ENCODE measurements at regions not wholly inside any gene's neighbourhood (a gene's known extent, or its start where the extent isn't known, plus 50 kb on each side); places are given as distances from the start of the nearest gene placed in this dataset.

DNA sequence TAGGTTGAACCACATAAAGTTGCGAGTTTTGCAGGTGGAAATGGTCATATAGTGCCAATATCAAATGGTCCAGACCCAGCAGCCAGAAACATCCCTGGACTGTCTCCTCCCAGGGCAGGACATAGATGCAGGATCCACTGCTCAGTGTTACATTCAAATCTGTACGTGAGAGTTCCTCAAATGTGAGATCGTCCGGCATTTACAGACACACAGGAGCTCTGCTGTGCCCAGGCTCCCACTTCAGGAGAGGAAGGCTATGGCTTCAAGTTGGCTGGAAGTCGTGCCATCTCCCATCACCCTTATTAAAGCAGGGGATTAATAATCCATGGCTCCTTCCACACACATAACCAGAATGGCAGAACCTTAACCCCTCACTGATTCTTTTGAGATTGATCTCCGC, 688.2 kb upstream of the HS6ST1 start:
- Mint-ChIP-seq H3K27ac (ENCODE audit: unreplicated experiment) (no peak overlapping the region), H3K4me1 (ENCODE audit: low read depth, unreplicated experiment) (no peaks in the 10 kb centered on the region), H3K4me3 (ENCODE audit: unreplicated experiment) (no peak overlapping the region), H3K27me3 (ENCODE audit: insufficient read depth, unreplicated experiment) (peaks cover 28% of the 10 kb centered on the region), H3K9me3 (ENCODE audit: unreplicated experiment) (no peaks in the 10 kb centered on the region), H3K36me3 (ENCODE audit: insufficient read depth, unreplicated experiment) (no peaks in the 10 kb centered on the region)
- no peaks in the 10 kb centered on the region for H3K27me3 ChIP-seq (replicated peaks; ENCODE audit: control insufficient read depth, insufficient read depth, low read length)
- H3K36me3 ChIP-seq (ENCODE audit: control insufficient read depth, insufficient read depth, low read length): no peaks in the 10 kb centered on the region
- CTCF ChIA-PET: no interaction called here
- intact Hi-C loops (cut with micrococcal nuclease; ENCODE audit: unreplicated experiment): no loop called here
- TF ChIP-seq, protein P1, sequence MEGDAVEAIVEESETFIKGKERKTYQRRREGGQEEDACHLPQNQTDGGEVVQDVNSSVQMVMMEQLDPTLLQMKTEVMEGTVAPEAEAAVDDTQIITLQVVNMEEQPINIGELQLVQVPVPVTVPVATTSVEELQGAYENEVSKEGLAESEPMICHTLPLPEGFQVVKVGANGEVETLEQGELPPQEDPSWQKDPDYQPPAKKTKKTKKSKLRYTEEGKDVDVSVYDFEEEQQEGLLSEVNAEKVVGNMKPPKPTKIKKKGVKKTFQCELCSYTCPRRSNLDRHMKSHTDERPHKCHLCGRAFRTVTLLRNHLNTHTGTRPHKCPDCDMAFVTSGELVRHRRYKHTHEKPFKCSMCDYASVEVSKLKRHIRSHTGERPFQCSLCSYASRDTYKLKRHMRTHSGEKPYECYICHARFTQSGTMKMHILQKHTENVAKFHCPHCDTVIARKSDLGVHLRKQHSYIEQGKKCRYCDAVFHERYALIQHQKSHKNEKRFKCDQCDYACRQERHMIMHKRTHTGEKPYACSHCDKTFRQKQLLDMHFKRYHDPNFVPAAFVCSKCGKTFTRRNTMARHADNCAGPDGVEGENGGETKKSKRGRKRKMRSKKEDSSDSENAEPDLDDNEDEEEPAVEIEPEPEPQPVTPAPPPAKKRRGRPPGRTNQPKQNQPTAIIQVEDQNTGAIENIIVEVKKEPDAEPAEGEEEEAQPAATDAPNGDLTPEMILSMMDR (IDR thresholded peaks at IDR 0.05; ENCODE audit: insufficient read depth in 1 of 2, low read depth in 1 of 2, low read length in 1 of 2, severe bottlenecking in 1 of 2, unreplicated experiment in 1 of 2): no peak
- H3K4me3 ChIP-seq (ENCODE audit: low read depth, low read length): no peak overlapping the region
- H3K9me3 ChIP-seq: no peaks in the 10 kb centered on the region
- H3K4me1 ChIP-seq: no peaks in the 10 kb centered on the region
- no peak for DNase-seq
- POLR2A ChIA-PET: no interaction called here
- BruUV-seq (replicated peaks): no TSS peak

DNA sequence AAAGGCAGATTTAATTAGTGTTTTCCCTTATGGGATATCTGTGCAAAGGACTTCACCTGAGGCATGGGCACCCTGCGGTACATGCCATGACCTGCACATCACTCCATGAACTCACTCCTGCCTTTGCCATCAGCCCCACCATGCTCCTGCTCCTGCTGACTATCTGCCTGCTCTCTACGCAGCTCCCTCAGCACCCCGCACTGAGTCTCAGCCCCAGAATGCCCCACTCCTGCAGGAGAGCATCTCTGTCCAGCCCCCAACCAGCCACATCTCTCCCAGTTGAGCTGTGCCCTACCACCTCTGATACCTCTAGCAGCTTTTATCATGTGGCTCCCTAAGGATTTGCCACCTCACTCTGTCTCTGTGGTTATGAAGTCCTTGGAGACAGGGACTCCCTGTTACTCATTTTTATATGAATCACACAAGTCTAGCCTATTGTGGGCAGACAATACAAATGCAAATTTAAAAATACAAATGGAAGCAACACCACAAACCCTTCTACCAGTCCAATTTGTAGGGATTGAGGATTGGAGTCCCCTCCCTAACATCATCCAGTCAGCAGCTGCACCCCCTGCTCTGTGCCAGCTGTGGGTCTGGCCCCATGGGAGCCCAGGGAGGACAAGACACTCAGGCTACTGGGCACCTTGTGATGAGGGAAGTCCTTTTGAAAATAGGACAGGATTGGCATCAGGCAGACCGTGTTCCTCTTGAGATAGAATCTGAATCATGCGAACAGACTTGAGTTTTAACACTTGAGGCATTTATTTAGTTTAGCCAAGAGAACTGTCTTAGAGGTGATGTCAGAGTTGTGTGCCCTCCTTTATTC, 689.6 kb upstream of the HS6ST1 start:
- BruUV-seq (replicated peaks): no TSS peak
- no peaks in the 10 kb centered on the region for H3K4me1 ChIP-seq
- no peaks in the 10 kb centered on the region for H3K36me3 Mint-ChIP-seq (ENCODE audit: insufficient read depth, unreplicated experiment)
- no peak for DNase-seq
- H3K36me3 ChIP-seq (ENCODE audit: control insufficient read depth, insufficient read depth, low read length): no peaks in the 10 kb centered on the region
- H3K9me3 Mint-ChIP-seq (ENCODE audit: unreplicated experiment): no peaks in the 10 kb centered on the region
- no peaks in the 10 kb centered on the region for H3K4me1 Mint-ChIP-seq (ENCODE audit: low read depth, unreplicated experiment)
- H3K27me3 ChIP-seq (replicated peaks; ENCODE audit: control insufficient read depth, insufficient read depth, low read length): no peaks in the 10 kb centered on the region
- CTCF ChIA-PET: no interaction called here
- POLR2A ChIA-PET: no interaction called here
- intact Hi-C loops (cut with micrococcal nuclease; ENCODE audit: unreplicated experiment): no loop called here
- no peak overlapping the region for H3K4me3 Mint-ChIP-seq (ENCODE audit: unreplicated experiment)
- no peak overlapping the region for H3K27ac Mint-ChIP-seq (ENCODE audit: unreplicated experiment)
- TF ChIP-seq, protein P1 (IDR thresholded peaks at IDR 0.05; ENCODE audit: insufficient read depth in 1 of 2, low read depth in 1 of 2, low read length in 1 of 2, severe bottlenecking in 1 of 2, unreplicated experiment in 1 of 2): no peak
- peaks cover 24% of the 10 kb centered on the region for H3K27me3 Mint-ChIP-seq (ENCODE audit: insufficient read depth, unreplicated experiment)
- H3K4me3 ChIP-seq (ENCODE audit: low read depth, low read length): no peak overlapping the region
- no peaks in the 10 kb centered on the region for H3K9me3 ChIP-seq

GRCh38 chr2:129008881-129009554, 690.4 kb upstream of the HS6ST1 start:
- Mint-ChIP-seq H3K4me1 (ENCODE audit: low read depth, unreplicated experiment) (no peaks in the 10 kb centered on the region), H3K9me3 (ENCODE audit: unreplicated experiment) (no peaks in the 10 kb centered on the region), H3K27me3 (ENCODE audit: insufficient read depth, unreplicated experiment) (peaks cover 24% of the 10 kb centered on the region), H3K4me3 (ENCODE audit: unreplicated experiment) (no peak overlapping the region), H3K36me3 (ENCODE audit: insufficient read depth, unreplicated experiment) (no peaks in the 10 kb centered on the region), H3K27ac (ENCODE audit: unreplicated experiment) (no peak overlapping the region)
- POLR2A ChIA-PET: no interaction called here
- no peaks in the 10 kb centered on the region for H3K4me1 ChIP-seq
- no peak for DNase-seq
- intact Hi-C loops (cut with micrococcal nuclease; ENCODE audit: unreplicated experiment): no loop called here
- CTCF ChIA-PET: no interaction called here
- TF ChIP-seq, protein P1 (IDR thresholded peaks at IDR 0.05; ENCODE audit: insufficient read depth in 1 of 2, low read depth in 1 of 2, low read length in 1 of 2, severe bottlenecking in 1 of 2, unreplicated experiment in 1 of 2): no peak
- no peaks in the 10 kb centered on the region for H3K9me3 ChIP-seq
- BruUV-seq (replicated peaks): no TSS peak
- H3K4me3 ChIP-seq (ENCODE audit: low read depth, low read length): no peak overlapping the region
- no peaks in the 10 kb centered on the region for H3K36me3 ChIP-seq (ENCODE audit: control insufficient read depth, insufficient read depth, low read length)
- no peaks in the 10 kb centered on the region for H3K27me3 ChIP-seq (replicated peaks; ENCODE audit: control insufficient read depth, insufficient read depth, low read length)

All from Caco-2 (cell line).